Tibial nerve (tissue), 3 donors: ENCODE measurements at regions not wholly inside any gene's neighbourhood (a gene's known extent, or its start where the extent isn't known, plus 50 kb on each side); places are given as distances from the start of the nearest gene placed in this dataset.

Source experiments
- CTCF ChIP-seq, 5 experiments: fragments of 200-600 bp in 3 of 5; fragments of 450-650 bp in 2 of 5; sonication (generic) in 3 of 5; IDR thresholded peaks; one replicate each; pipeline ENCODE4 v1.5.1; 2016 to 2019; ENCODE audit warnings: antibody characterized with exemption in 5 of 5, mild to moderate bottlenecking in 3 of 5, moderate library complexity in 2 of 5
- POLR2A ChIP-seq, 2 donors: fragments of 450-650 bp; IDR thresholded peaks; one replicate each; pipeline ENCODE4 v1.6.1; 2017; ENCODE audit warnings: antibody characterized with exemption in 2 of 2, mild to moderate bottlenecking in 2 of 2, moderate library complexity in 2 of 2

- TF ChIP-seq CTCF (IDR thresholded peaks at IDR 0.05) (no peak), POLR2A (IDR thresholded peaks at IDR 0.05) (no peak)
These were observed 186.6 kb upstream of the OR4E1 start for GRCh38 chr14:21860172-21860571.
